T-helper 2 cell treated with Interferon-gamma antibody and Interleukin-4, amounts not matched to agents 100 ng/mL and 5 ng/mL, for 36 hours (primary cell): ENCODE measurements at regions not wholly inside any gene's neighbourhood (a gene's known extent, or its start where the extent isn't known, plus 50 kb on each side); places are given as distances from the start of the nearest gene placed in this dataset.
"Not testable (repeated sequence)": the region's sequence is repeated elsewhere in the genome, so short reads cannot be mapped to it uniquely, and the experiment has no call there.

Experiments
- intact Hi-C: fragments of 100-400 bp; cut with micrococcal nuclease; formaldehyde crosslinking; loops from one replicate; pipeline ENCODE4 v1.15.1; 2023

DNA sequence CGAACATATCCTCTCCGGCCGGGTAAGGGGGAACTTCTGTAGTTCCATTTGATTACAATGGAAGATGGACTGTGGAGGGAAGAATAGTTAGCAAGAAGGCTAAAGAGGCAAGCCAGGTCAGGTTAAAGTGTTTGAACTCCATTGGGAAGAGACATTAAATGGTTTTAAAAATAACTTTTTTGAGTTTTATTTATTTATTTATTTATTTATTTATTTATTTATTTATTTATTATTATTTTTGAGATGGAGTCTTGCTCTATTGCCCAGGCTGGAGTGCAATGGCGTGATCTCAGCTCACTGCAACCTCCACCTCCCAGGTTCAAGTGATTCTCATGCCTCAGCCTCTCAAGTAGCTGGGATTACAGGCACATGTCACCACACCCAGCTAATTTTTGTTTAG is 441.9 kb downstream of the TOX3 start:
- intact Hi-C loops = not testable (repeated sequence)

- intact Hi-C loops = no loop called here
Measured at GRCh38 chr16:52103791-52104190, 443.2 kb downstream of the TOX3 start.

- intact Hi-C loops = no loop called here
Measured at GRCh38 chr16:52101246-52101645, 445.7 kb downstream of the TOX3 start.

DNA sequence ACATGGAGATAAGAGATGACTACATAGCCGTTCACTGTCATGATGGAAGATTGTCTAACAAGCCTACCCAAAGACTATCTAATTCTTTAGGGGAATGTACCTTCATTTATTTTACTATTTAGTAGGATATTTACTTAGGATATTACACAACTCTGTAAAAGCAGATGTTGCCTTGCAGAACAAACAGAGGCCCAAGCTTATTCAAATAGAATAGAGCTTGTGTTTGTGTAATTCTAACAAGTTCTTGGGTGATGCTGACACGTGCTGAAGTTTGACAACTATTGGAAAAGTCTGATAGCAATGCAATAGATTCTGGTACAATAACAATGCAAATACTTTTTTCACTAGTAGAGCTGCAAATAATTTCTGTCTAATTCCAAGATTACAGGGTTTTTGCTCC is 447.6 kb downstream of the TOX3 start:
- intact Hi-C loops = no loop called here

- intact Hi-C loops = no loop called here
Measured at GRCh38 chr16:52095471-52095870, 451.5 kb downstream of the TOX3 start.

- intact Hi-C loops = no loop called here
Measured at GRCh38 chr16:52092126-52092525, 454.8 kb downstream of the TOX3 start.

GRCh38 chr16:52090080-52090479 is 456.9 kb downstream of the TOX3 start:
- intact Hi-C loops = no loop called here

GRCh38 chr16:52089476-52089875 is 457.5 kb downstream of the TOX3 start:
- intact Hi-C loops = no loop called here

DNA sequence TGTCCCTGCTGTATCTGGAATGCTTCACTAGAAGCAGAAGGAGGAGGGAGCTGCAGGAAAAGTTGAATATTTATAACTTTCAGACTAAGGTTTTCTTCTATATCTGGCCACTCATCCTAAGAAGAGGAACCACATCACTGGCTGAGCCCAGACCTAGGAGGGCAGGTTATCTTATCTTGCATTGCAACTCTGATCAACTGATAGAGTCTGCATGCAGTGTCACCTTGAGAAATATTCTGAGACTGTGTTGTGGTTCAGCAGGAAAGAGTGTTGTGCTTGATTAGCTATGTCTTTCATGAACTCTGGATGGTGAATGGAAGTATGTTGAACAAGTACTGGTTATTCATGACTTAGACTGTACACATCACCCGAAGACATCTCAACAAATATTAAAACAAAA is 460.0 kb downstream of the TOX3 start:
- intact Hi-C loops = no loop called here

GRCh38 chr16:52078716-52079655 is 468.0 kb downstream of the TOX3 start:
- intact Hi-C loops = no loop called here

GRCh38 chr16:52077607-52078006 is 469.3 kb downstream of the TOX3 start:
- intact Hi-C loops = no loop called here

GRCh38 chr16:52076801-52077201 is 470.1 kb downstream of the TOX3 start:
- intact Hi-C loops = no loop called here

GRCh38 chr16:52076332-52076731 is 470.6 kb downstream of the TOX3 start:
- intact Hi-C loops = no loop called here

DNA sequence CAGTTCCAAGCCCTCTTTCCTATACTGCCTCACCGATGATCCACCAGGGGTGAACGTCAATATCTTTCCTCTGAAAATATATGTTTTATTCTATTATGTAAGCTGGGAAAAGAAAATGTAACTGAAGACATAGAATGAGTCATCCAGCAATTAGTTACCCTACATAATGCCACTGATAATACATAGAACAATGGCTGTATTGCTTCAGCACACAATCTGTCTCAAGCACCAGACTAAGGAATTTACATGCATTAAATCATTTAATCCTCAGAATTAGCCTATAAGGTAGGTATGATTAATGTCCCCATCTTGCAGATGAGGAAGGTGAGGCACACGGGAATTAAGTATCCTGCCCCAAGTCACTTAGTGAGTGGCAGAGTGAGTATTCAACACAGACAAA is 472.8 kb downstream of the TOX3 start:
- intact Hi-C loops = no loop called here

DNA sequence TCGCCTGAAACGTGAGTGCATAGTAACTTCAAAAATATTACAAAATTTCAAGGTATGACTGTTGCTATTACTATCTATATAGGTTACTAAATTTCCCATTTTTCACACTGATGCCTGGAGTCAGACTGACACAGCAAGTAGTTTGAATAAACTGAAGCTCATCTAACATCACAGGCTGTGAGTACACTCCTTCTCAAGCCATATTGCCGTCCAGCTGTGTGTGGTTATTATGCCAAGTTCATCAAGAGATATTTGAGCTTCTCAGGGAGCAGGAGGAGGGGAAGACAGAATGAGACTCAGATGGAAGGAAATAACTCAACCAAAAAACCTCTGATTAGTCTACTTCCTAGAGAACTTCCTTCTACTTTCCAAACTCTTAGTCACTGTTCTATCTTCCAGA is 473.9 kb downstream of the TOX3 start:
- intact Hi-C loops = no loop called here

- intact Hi-C loops = no loop called here
Measured at GRCh38 chr16:52071101-52071500, 475.8 kb downstream of the TOX3 start.

DNA sequence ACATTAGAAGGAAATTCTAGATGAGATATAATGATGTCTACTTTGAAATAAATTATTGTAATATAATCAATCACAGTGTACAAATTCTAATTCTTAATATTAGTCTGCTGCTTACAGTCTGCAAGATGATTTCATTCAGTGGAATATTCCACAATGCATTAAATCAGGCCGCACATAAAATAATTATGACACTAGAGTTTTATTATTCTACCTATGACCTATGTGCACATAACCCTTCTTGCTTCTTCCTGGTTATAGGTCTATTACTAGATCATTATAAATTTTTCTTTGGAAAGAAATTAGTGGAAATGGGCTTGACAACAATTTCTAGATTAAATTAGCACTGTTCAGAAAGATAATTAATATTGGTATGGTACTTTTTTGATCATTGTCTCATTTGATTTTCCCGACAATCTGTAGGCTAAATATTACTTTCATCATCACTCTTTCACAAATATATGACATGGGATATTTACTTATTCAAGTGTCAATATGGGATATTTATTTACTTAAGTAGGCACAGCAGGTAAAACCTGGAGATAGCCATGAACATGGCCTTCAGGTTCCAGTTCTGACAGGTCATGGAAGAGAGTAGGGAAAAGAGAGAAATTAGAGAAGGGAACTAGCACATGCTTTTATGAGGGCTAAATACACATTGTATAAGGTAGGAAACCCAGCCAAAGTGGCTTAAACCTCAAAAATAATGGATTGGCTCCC is 476.4 kb downstream of the TOX3 start:
- intact Hi-C loops = no loop called here

GRCh38 chr16:52069866-52070265 is 477.1 kb downstream of the TOX3 start:
- intact Hi-C loops = no loop called here

DNA sequence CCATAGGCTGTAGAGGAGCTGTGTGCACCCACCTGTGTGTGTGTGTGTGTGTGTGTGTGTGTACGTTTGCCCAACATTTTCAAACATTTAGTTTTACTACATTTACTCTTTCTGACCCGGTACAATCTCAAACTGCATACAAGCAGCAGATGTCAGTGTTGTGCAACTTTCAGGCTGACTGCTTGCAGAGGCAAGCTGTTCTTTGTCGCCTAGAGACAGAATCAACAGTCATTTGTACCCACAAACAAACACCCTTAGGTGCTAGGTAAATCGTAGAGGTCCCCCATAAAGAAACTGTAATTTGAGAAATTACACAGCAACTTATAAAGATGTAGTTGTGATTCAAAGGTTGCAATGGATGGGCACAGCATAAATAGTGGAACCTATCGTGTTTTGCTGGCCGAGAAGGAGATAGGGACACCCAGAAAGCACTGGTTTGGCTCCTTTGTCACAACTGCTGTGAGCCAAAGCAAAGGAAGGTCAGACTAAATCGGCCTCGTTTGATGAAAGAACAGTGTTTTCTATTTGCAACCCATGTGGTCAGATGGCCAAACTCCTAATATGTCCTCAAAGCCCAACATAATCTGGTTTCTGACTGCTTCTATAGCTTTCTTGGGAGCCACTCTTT is 478.4 kb downstream of the TOX3 start:
- intact Hi-C loops = no loop called here

- intact Hi-C loops = no loop called here
Measured at GRCh38 chr16:52066962-52067361, 480.0 kb downstream of the TOX3 start.

- intact Hi-C loops = no loop called here
Measured at GRCh38 chr16:52056259-52056658, 490.7 kb downstream of the TOX3 start.

GRCh38 chr16:52055381-52055780 is 491.6 kb downstream of the TOX3 start:
- intact Hi-C loops = no loop called here
